IMR-90 (cell line): ENCODE measurements at regions not wholly inside any gene's neighbourhood (a gene's known extent, or its start where the extent isn't known, plus 50 kb on each side); places are given as distances from the start of the nearest gene placed in this dataset.
"Not testable (repeated sequence)": the region's sequence is repeated elsewhere in the genome, so short reads cannot be mapped to it uniquely, and the experiment has no call there.

Experiments
- ATAC-seq: fragments of 200-7000 bp; cut with Tn5 transposase; 2 replicates; pipeline ENCODE4 v1.9.1; 2020; ENCODE audit warnings: low read depth, mild to moderate bottlenecking, moderate library complexity
- BruUV-seq: library from RNA; stranded (reverse); fragments of 400-500 nt; replicated peaks from 2 replicates; lab custom pipeline; 2021; lab: Mats Ljungman, UMichigan
- CTCF ChIA-PET: fragments of 300-600 bp; formaldehyde crosslinking; extraction: SDS; loops from one replicate; lab custom pipeline; 2021; ENCODE audit warnings: antibody characterized with exemption; lab: Yijun Ruan, JAX
- POLR2A ChIA-PET: fragments of 300-600 bp; sonication (Branson Sonifier 250); formaldehyde crosslinking; loops from one replicate; lab custom pipeline; 2022; ENCODE audit warnings: antibody characterized with exemption; ENCODE audit not compliant: unreplicated experiment; lab: Charles Lee
- DNase-seq: peaks from one replicate; pipeline ENCODE4 v3.0.0; 2013
- H2AFZ ChIP-seq: replicated peaks from 2 replicates; pipeline ENCODE3; 2013; ENCODE audit warnings: low read length, mild to moderate bottlenecking; ENCODE audit not compliant: poor library complexity
- H2AK5ac ChIP-seq: 2 replicates; pipeline ENCODE4 v1.6.1; 2013; ENCODE audit warnings: low read depth, low read length, inconsistent platforms
- H2AK9ac ChIP-seq: replicated peaks from 2 replicates; pipeline ENCODE3; 2013; ENCODE audit warnings: mild to moderate bottlenecking, low read depth, low read length, moderate library complexity; ENCODE audit not compliant: poor library complexity
- H2BK120ac ChIP-seq: 2 replicates; pipeline ENCODE4 v1.6.1; 2013; ENCODE audit warnings: low read depth, low read length, inconsistent platforms
- H2BK15ac ChIP-seq: 3 replicates; pipeline ENCODE4 v1.6.1; 2013; ENCODE audit warnings: low read depth, low read length, inconsistent platforms
- H2BK20ac ChIP-seq: 2 replicates; pipeline ENCODE4 v1.6.1; 2013; ENCODE audit warnings: low read depth, mild to moderate bottlenecking, inconsistent platforms, low read length, moderate library complexity
- H2BK5ac ChIP-seq: 2 replicates; pipeline ENCODE4 v1.6.1; 2013; ENCODE audit warnings: mild to moderate bottlenecking, low read depth, low read length, inconsistent platforms; ENCODE audit not compliant: poor library complexity, severe bottlenecking
- H3K14ac ChIP-seq: replicated peaks from 2 replicates; pipeline ENCODE4 v1.6.1; 2013; ENCODE audit warnings: low read depth, low read length, inconsistent platforms
- H3K18ac ChIP-seq: 2 replicates; pipeline ENCODE4 v1.6.1; 2013; ENCODE audit warnings: low read depth, low read length, control low read depth
- H3K23ac ChIP-seq: 2 replicates; pipeline ENCODE4 v1.6.1; 2013; ENCODE audit warnings: low read depth, low read length, inconsistent platforms
- H3K27ac ChIP-seq: 2 replicates; pipeline ENCODE4 v1.5.1; 2013; ENCODE audit warnings: mild to moderate bottlenecking, control low read depth, low read length; ENCODE audit not compliant: insufficient read depth
- H3K27me3 ChIP-seq: 2 replicates; pipeline ENCODE4 v1.6.1; 2013; ENCODE audit warnings: low read length; ENCODE audit not compliant: control insufficient read depth, insufficient read depth
- H3K36me3 ChIP-seq: 2 replicates; pipeline ENCODE4 v1.6.1; 2013; ENCODE audit warnings: low read length, mixed read lengths; ENCODE audit not compliant: control insufficient read depth, insufficient read depth
- H3K4ac ChIP-seq: 2 replicates; pipeline ENCODE4 v1.6.1; 2013; ENCODE audit warnings: low read depth, low read length, inconsistent platforms
- H3K4me1 ChIP-seq: 2 replicates; pipeline ENCODE4 v1.6.1; 2013; ENCODE audit warnings: low read length, mixed read lengths; ENCODE audit not compliant: control insufficient read depth, insufficient read depth
- H3K4me2 ChIP-seq: 2 replicates; pipeline ENCODE4 v1.6.1; 2013; ENCODE audit warnings: low read depth, mild to moderate bottlenecking, control low read depth, low read length, moderate library complexity
- H3K4me3 ChIP-seq: 2 replicates; pipeline ENCODE4 v1.5.1; 2013; ENCODE audit warnings: low read depth, mild to moderate bottlenecking, control low read depth, low read length, moderate library complexity; ENCODE audit not compliant: insufficient read depth
- H3K56ac ChIP-seq: 2 replicates; pipeline ENCODE4 v1.6.1; 2013; ENCODE audit warnings: low read length, inconsistent platforms; ENCODE audit not compliant: insufficient read depth; ENCODE audit errors: extremely low read depth
- H3K79me1 ChIP-seq, 2 experiments: 2 replicates each; pipeline ENCODE4 v1.6.1; 2013; ENCODE audit warnings: low read length in 2 of 2, inconsistent platforms in 1 of 2, low read depth in 1 of 2
- H3K9ac ChIP-seq: 2 replicates; pipeline ENCODE4 v1.6.1; 2013; ENCODE audit warnings: low read depth, low read length, control low read depth
- H3K9me1 ChIP-seq: 2 replicates; pipeline ENCODE4 v1.6.1; 2013; ENCODE audit warnings: low read length, inconsistent platforms; ENCODE audit not compliant: insufficient read depth
- H3K9me3 ChIP-seq: 2 replicates; pipeline ENCODE4 v1.6.1; 2013; ENCODE audit warnings: low read length; ENCODE audit not compliant: control insufficient read depth, insufficient read depth
- H4K20me1 ChIP-seq: 2 replicates; pipeline ENCODE4 v1.6.1; 2013; ENCODE audit warnings: low read length, inconsistent platforms; ENCODE audit not compliant: insufficient read depth
- H4K5ac ChIP-seq: 2 replicates; pipeline ENCODE4 v1.6.1; 2013; ENCODE audit warnings: mild to moderate bottlenecking, low read depth, low read length, control low read depth
- H4K8ac ChIP-seq, 2 experiments: 2 replicates each; pipeline ENCODE4 v1.6.1; 2013; ENCODE audit warnings: low read depth in 2 of 2, low read length in 2 of 2, control low read depth in 1 of 2, inconsistent platforms in 1 of 2
- H4K91ac ChIP-seq: 2 replicates; pipeline ENCODE4 v1.6.1; 2013; ENCODE audit warnings: low read depth, low read length, inconsistent platforms; ENCODE audit not compliant: insufficient read depth
- WGBS, 2 experiments: methylation state at CpG; one replicate each; pipeline versions ENCODE4 v1.1.5 to v1.1.7; 2013; ENCODE audit warnings: missing lambda C conversion rate in 2 of 2; ENCODE audit not compliant: insufficient read length in 1 of 2; ENCODE audit errors: extremely low coverage in 2 of 2; 5-methylcytosine and 5-hydroxymethylcytosine counted together
- dilution Hi-C: fragments of 300-500 bp; cut with HindIII; formaldehyde crosslinking; loops from one replicate; pipeline ENCODE4 v1.14.3; 2018; ENCODE audit warnings: low sequenced_read_pairs; ENCODE audit not compliant: unreplicated experiment
- in situ Hi-C: fragments of 300-500 bp; cut with MboI; formaldehyde crosslinking; loops from 3 replicates; pipeline ENCODE4 v1.14.3; 2019; ENCODE audit warnings: low sequenced_read_pairs, inconsistent platforms, mixed read lengths
- intact Hi-C: fragments of 100-400 bp; cut with micrococcal nuclease; formaldehyde crosslinking; loops from 2 replicates; pipeline ENCODE4 v1.10.0; 2022

- CTCF ChIA-PET, intact Hi-C loops, H2AFZ ChIP-seq, H3K4me3 ChIP-seq, H2BK15ac ChIP-seq, H2BK20ac ChIP-seq, H3K4ac ChIP-seq, dilution Hi-C loops, H4K20me1 ChIP-seq, H4K8ac ChIP-seq, POLR2A ChIA-PET, H3K4me2 ChIP-seq, H3K23ac ChIP-seq, H3K18ac ChIP-seq, H3K9me3 ChIP-seq, H3K9ac ChIP-seq, H3K27ac ChIP-seq, BruUV-seq, H3K4me1 ChIP-seq, H3K79me1 ChIP-seq, H2BK5ac ChIP-seq, H3K14ac ChIP-seq, H2BK120ac ChIP-seq, H4K5ac ChIP-seq, in situ Hi-C loops, ATAC-seq, H4K91ac ChIP-seq, H3K27me3 ChIP-seq, H3K56ac ChIP-seq, H3K36me3 ChIP-seq, DNase-seq, H3K9me1 ChIP-seq, H2AK9ac ChIP-seq, H2AK5ac ChIP-seq: not testable (repeated sequence)
- WGBS, 2 experiments = no CpG with 5 or more reads among the region's 3 CpGs
Measured at GRCh38 chr5:67837225-67837624, 378.3 kb upstream of the PIK3R1 start.

- H3K56ac ChIP-seq, H2AFZ ChIP-seq, H2BK5ac ChIP-seq, H3K4me2 ChIP-seq, H3K14ac ChIP-seq, H2BK20ac ChIP-seq, H2BK15ac ChIP-seq, H3K9me3 ChIP-seq, BruUV-seq, H3K9me1 ChIP-seq, H3K4ac ChIP-seq, H3K9ac ChIP-seq, H3K36me3 ChIP-seq, H3K18ac ChIP-seq, H4K8ac ChIP-seq, H3K4me1 ChIP-seq, CTCF ChIA-PET, H2AK9ac ChIP-seq, ATAC-seq, H3K27ac ChIP-seq, DNase-seq, H3K23ac ChIP-seq, H3K27me3 ChIP-seq, dilution Hi-C loops, H4K91ac ChIP-seq, H2AK5ac ChIP-seq, H3K4me3 ChIP-seq, H4K5ac ChIP-seq, H3K79me1 ChIP-seq, POLR2A ChIA-PET, intact Hi-C loops, in situ Hi-C loops, H4K20me1 ChIP-seq, H2BK120ac ChIP-seq: not testable (repeated sequence)
- WGBS, 2 experiments = no CpG with 5 or more reads among the region's 1 CpG
Measured at GRCh38 chr5:67836496-67836895, 379.1 kb upstream of the PIK3R1 start.
